ENCODE measurements at regions not wholly inside any gene's neighbourhood (a gene's known extent, or its start where the extent isn't known, plus 50 kb on each side); places are given as distances from the start of the nearest gene placed in this dataset.

- TF ChIP-seq POLR2A (IDR thresholded peaks at IDR 0.05) (no peak), CTCF (IDR thresholded peaks at IDR 0.05) (no peak)
These were observed 492.2 kb upstream of the CDH2 start for GRCh38 chr18:28669165-28669564.

Measured in lower leg skin (tissue), 3 donors.